Activated CD8-positive, alpha-beta T cell treated with anti-CD3 and anti-CD28 coated beads for 36 hours (primary cell): ENCODE measurements at regions not wholly inside any gene's neighbourhood (a gene's known extent, or its start where the extent isn't known, plus 50 kb on each side); places are given as distances from the start of the nearest gene placed in this dataset.

ENCODE experiments used
- ATAC-seq: fragments of 200-7000 bp; cut with Tn5 transposase; one replicate; pipeline ENCODE4 v1.10.0; 2021; ENCODE audit warnings: mild to moderate bottlenecking, moderate library complexity
- CTCF ChIA-PET: fragments of 350-600 bp; sonication (Branson Sonifier 250); formaldehyde crosslinking; loops from one replicate; lab custom pipeline; 2021; ENCODE audit warnings: antibody characterized with exemption; lab: Charles Lee
- POLR2A ChIA-PET: fragments of 350-600 bp; sonication (Branson Sonifier 250); formaldehyde crosslinking; loops from one replicate; lab custom pipeline; 2021; ENCODE audit warnings: antibody characterized with exemption; lab: Charles Lee
- DNase-seq: peaks from one replicate; pipeline ENCODE4 v3.0.0-alpha.2; 2020
- H3K27ac Mint-ChIP-seq: one replicate; pipeline ENCODE4 v1.8.0; 2021; ENCODE audit warnings: mild to moderate bottlenecking, mixed read lengths
- H3K27me3 Mint-ChIP-seq: one replicate; pipeline ENCODE4 v1.8.0; 2021; ENCODE audit warnings: mixed read lengths
- H3K36me3 Mint-ChIP-seq: one replicate; pipeline ENCODE4 v1.8.0; 2021; ENCODE audit warnings: low read depth, mixed read lengths
- H3K4me1 Mint-ChIP-seq: one replicate; pipeline ENCODE4 v1.8.0; 2021; ENCODE audit warnings: low read depth, mixed read lengths
- H3K4me3 Mint-ChIP-seq: one replicate; pipeline ENCODE4 v1.8.0; 2021; ENCODE audit warnings: mild to moderate bottlenecking, moderate library complexity, mixed read lengths
- H3K9me3 Mint-ChIP-seq: one replicate; pipeline ENCODE4 v1.8.0; 2021; ENCODE audit warnings: mixed read lengths
- CTCF ChIP-seq: fragments of 200-600 bp; IDR thresholded peaks from one replicate; pipeline ENCODE4 v1.8.0; 2022; ENCODE audit warnings: antibody characterized with exemption, mild to moderate bottlenecking
- intact Hi-C: fragments of 100-400 bp; cut with micrococcal nuclease; formaldehyde crosslinking; loops from one replicate; pipeline ENCODE4 v1.10.0; 2022

DNA sequence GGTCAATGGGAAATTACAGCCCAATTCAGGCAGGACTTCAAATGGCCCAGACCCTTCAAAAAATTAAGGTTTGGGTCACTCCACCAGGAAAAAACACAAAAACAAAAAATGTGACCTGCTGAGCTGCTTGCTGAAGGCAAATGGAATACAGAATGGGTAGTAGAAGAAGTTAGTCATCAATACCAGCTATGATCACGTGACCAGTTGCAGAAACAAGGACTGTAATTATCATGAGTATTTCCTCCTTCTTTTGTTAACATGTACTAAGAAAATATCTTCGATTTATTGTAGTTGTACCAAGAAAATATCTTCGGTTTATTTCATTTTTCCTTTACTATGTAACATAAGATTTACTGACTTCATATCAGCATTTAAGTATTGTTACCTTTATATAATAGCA, 1183.6 kb downstream of the CDH8 start:
- Mint-ChIP-seq H3K9me3 (peaks cover 11% of the 10 kb centered on the region), H3K4me3 (no peak overlapping the region), H3K36me3 (no peaks in the 10 kb centered on the region), H3K27ac (no peak overlapping the region), H3K27me3 (no peaks in the 10 kb centered on the region), H3K4me1 (no peaks in the 10 kb centered on the region)
- DNase-seq (no peak), ATAC-seq (no peak)
- intact Hi-C loops: no loop called here
- POLR2A ChIA-PET: no interaction called here
- CTCF ChIA-PET: no interaction called here
- no peak for TF ChIP-seq CTCF

DNA sequence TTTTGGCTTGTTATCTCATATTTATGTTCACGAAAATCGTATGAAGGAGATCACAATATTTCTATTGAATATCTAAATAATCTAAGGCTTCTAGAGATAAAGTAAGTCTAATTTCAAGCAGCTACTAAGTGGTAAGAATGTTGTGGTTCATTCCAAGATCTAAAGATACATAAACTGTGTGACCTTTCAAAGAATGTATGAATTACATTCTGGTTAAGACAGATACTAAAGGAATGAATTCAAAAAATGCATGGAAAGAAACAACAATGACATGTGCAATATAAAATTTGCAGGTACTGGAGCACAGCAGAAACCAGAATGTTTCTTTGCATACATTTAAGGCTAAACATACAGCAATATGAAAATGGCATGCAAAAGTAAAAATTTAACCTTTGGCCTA, 1214.6 kb downstream of the CDH8 start:
- no peaks in the 10 kb centered on the region for H3K4me1 Mint-ChIP-seq
- H3K27me3 Mint-ChIP-seq: no peaks in the 10 kb centered on the region
- CTCF ChIA-PET: no interaction called here
- no peaks in the 10 kb centered on the region for H3K36me3 Mint-ChIP-seq
- intact Hi-C loops: no loop called here
- no peak overlapping the region for H3K27ac Mint-ChIP-seq
- POLR2A ChIA-PET: no interaction called here
- DNase-seq: no peak
- ATAC-seq: no peak
- no peak for TF ChIP-seq CTCF
- H3K9me3 Mint-ChIP-seq: peaks cover 8% of the 10 kb centered on the region
- no peak overlapping the region for H3K4me3 Mint-ChIP-seq

DNA sequence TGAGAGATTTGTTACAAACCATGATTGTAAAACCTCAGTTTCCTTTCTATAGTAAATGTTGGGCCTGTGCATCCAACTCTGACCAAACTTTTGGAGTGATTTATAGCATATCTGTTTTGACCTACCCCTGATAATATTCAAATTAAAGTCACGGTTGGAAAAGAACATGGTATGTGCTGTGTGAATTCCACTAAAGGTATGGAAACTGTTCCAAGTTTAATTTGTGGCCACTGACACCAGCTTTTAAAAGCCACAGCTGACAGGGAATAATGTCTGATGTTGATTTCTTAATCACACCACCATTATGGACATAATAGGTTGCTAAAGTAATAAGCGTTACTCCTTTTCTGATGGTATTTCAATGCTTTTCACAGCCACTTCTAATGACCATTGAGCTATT, 1215.9 kb downstream of the CDH8 start:
- ChIA-PET CTCF (no interaction called here), POLR2A (no interaction called here)
- Mint-ChIP-seq H3K27me3 (no peaks in the 10 kb centered on the region), H3K4me1 (no peaks in the 10 kb centered on the region), H3K27ac (no peak overlapping the region), H3K36me3 (no peaks in the 10 kb centered on the region), H3K9me3 (peaks cover 8% of the 10 kb centered on the region), H3K4me3 (no peak overlapping the region)
- no peak for TF ChIP-seq CTCF
- intact Hi-C loops: no loop called here
- ATAC-seq: no peak
- no peak for DNase-seq

DNA sequence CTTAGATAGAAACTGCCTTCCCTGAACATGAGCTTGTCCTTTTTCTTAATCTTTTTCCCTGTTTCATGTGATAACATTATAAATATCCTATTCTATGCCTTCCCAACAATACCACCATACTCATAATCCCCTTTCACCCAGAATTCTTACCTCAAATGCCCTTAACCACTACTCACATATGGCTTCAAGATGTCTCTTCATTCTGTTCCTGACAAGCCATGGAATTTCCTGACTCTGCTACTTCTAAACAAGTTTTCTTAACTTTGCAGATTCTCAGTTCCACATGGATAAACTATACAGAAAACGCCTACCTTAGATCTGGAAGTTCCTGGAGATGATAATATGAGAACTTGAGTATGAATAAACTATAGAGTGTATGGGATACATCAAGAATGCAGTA, 1217.8 kb downstream of the CDH8 start:
- Mint-ChIP-seq H3K36me3 (no peaks in the 10 kb centered on the region), H3K9me3 (peaks cover 8% of the 10 kb centered on the region), H3K27ac (no peak overlapping the region), H3K27me3 (no peaks in the 10 kb centered on the region), H3K4me1 (no peaks in the 10 kb centered on the region), H3K4me3 (no peak overlapping the region)
- ChIA-PET POLR2A (no interaction called here), CTCF (no interaction called here)
- intact Hi-C loops: no loop called here
- DNase-seq (no peak), ATAC-seq (no peak)
- TF ChIP-seq CTCF: no peak

DNA sequence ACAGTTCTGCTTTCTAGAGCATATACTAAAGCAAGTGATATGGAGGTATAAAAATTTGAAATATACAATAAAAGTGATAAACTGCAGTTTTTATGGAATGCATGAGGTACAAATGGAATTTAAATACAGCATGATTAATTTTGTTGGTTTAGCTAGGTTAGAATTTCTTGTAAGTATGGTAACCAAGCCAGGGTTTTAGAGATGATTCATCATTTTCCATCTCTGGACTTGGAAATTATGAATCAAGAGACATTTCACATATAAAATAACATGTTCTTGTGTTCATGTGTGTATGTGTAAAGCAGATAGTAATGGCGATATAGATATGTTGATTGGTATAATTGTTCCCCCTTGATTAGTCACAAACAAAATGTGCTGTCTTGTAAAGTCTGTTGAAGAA, 1219.8 kb downstream of the CDH8 start:
- H3K4me1 Mint-ChIP-seq: no peaks in the 10 kb centered on the region
- no peak for TF ChIP-seq CTCF
- DNase-seq (no peak), ATAC-seq (no peak)
- intact Hi-C loops: no loop called here
- POLR2A ChIA-PET: no interaction called here
- H3K4me3 Mint-ChIP-seq: no peak overlapping the region
- CTCF ChIA-PET: no interaction called here
- no peaks in the 10 kb centered on the region for H3K36me3 Mint-ChIP-seq
- no peaks in the 10 kb centered on the region for H3K27me3 Mint-ChIP-seq
- H3K27ac Mint-ChIP-seq: no peak overlapping the region
- peaks cover 6% of the 10 kb centered on the region for H3K9me3 Mint-ChIP-seq
